Activated CD4-positive, alpha-beta T cell treated with anti-CD3 and anti-CD28 coated beads, Interleukin-2, amount 10 ng/mL, durations not matched to agents 7 days and 5 days (primary cell): ENCODE measurements at regions not wholly inside any gene's neighbourhood (a gene's known extent, or its start where the extent isn't known, plus 50 kb on each side); places are given as distances from the start of the nearest gene placed in this dataset.
A peak's percentile ranks its signal among the peaks of the same experiment; 100 is the strongest.
"Not testable (repeated sequence)": the region's sequence is repeated elsewhere in the genome, so short reads cannot be mapped to it uniquely, and the experiment has no call there.

Experiments
- CTCF ChIA-PET: fragments of 350-600 bp; sonication (Branson Sonifier 250); formaldehyde crosslinking; loops from one replicate; lab custom pipeline; 2021; ENCODE audit warnings: antibody characterized with exemption; lab: Charles Lee
- POLR2A ChIA-PET: fragments of 350-600 bp; sonication (Branson Sonifier 250); formaldehyde crosslinking; loops from one replicate; lab custom pipeline; 2021; ENCODE audit warnings: antibody characterized with exemption; lab: Charles Lee
- DNase-seq: peaks from one replicate; pipeline ENCODE4 v3.0.0-alpha.2; 2020
- H3K27ac Mint-ChIP-seq: one replicate; pipeline ENCODE4 v1.8.0; 2021; ENCODE audit warnings: mild to moderate bottlenecking, moderate library complexity, mixed read lengths
- H3K27me3 Mint-ChIP-seq: one replicate; pipeline ENCODE4 v1.8.0; 2021; ENCODE audit warnings: mixed read lengths
- H3K36me3 Mint-ChIP-seq: one replicate; pipeline ENCODE4 v1.8.0; 2021; ENCODE audit warnings: low read depth, mixed read lengths
- H3K4me1 Mint-ChIP-seq: one replicate; pipeline ENCODE4 v1.8.0; 2021; ENCODE audit warnings: mixed read lengths
- H3K4me3 Mint-ChIP-seq: one replicate; pipeline ENCODE4 v1.8.0; 2021; ENCODE audit warnings: mild to moderate bottlenecking, moderate library complexity, mixed read lengths
- H3K9me3 Mint-ChIP-seq: one replicate; pipeline ENCODE4 v1.8.0; 2021; ENCODE audit warnings: mixed read lengths

GRCh38 chrY:21760243-21760642 lies 134.1 kb downstream of the RBMY1D start:
- H3K4me1 Mint-ChIP-seq, CTCF ChIA-PET, H3K9me3 Mint-ChIP-seq, H3K27ac Mint-ChIP-seq, H3K27me3 Mint-ChIP-seq, POLR2A ChIA-PET, H3K4me3 Mint-ChIP-seq, DNase-seq, H3K36me3 Mint-ChIP-seq: not testable (repeated sequence)

DNA sequence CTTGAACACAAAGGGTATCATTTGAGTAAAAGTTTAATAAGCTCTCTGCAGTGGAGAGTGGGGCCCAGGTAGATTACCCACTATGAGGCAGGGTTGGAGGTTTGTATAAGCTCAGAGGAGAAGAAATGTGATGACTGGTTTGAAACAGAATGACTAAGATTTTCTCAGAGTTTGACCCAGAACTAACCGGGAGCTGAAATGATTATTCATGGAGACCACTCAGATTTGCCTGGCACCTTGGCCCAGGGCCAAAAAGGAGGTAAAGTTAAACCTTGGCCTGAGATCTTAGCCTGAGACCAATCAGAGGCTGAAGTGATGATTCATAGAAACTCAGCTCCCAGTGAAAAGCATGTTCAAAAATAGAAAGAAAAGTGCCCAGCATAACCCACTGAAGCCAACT lies 126.5 kb downstream of the RBMY1D start:
- H3K4me3 Mint-ChIP-seq, POLR2A ChIA-PET: not testable (repeated sequence)

GRCh38 chrY:21782174-21782860 lies 112.0 kb downstream of the RBMY1D start:
- H3K4me3 Mint-ChIP-seq, DNase-seq, H3K27me3 Mint-ChIP-seq, H3K27ac Mint-ChIP-seq, H3K9me3 Mint-ChIP-seq, CTCF ChIA-PET, H3K36me3 Mint-ChIP-seq, H3K4me1 Mint-ChIP-seq, POLR2A ChIA-PET: not testable (repeated sequence)

More for the DNA sequence above, 126.5 kb downstream of the RBMY1D start:
- H3K36me3 Mint-ChIP-seq, CTCF ChIA-PET, DNase-seq, H3K27ac Mint-ChIP-seq, H3K9me3 Mint-ChIP-seq, H3K27me3 Mint-ChIP-seq, H3K4me1 Mint-ChIP-seq: not testable (repeated sequence)

DNA sequence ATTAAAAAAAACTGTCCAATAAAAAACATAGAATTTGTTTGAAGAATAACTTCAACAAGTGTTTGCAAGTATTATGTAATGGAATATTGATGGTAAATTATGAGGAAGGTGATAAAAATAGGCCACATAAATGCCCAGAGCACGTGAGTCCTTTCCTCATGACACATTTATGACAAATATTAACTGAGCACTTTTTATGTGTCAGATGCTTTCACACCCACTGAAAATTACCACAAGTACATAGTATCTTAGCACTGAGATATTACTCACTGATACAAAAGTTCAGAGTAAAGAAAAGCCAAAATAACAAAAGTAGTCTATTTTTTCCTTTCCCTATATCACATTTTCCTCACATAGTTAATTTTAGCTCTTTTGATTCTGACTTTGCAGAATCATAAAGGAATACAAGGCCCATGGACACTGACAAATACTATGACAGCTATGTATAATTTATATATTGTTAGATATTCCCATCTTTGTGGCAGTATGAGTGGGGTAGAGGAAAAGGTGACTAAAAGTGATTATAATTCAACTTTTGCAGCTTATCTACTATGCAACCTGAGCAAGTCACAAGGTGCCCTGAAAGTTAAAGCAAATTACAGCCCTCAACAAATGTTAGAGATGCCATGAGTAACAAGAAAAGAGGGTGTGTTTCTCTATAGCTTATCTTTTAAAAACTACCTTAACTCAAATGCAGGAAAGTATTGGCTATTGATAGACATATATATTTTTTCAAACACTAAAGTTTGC lies 80.7 kb downstream of the RBMY1D start:
- Mint-ChIP-seq H3K27ac (no peak overlapping the region), H3K36me3 (no peaks in the 10 kb centered on the region), H3K27me3 (no peaks in the 10 kb centered on the region), H3K4me3 (no peak overlapping the region), H3K9me3 (no peaks in the 10 kb centered on the region), H3K4me1 (no peaks in the 10 kb centered on the region)
- CTCF ChIA-PET, result no interaction called here
- no peak for DNase-seq
- POLR2A ChIA-PET, result no interaction called here

DNA sequence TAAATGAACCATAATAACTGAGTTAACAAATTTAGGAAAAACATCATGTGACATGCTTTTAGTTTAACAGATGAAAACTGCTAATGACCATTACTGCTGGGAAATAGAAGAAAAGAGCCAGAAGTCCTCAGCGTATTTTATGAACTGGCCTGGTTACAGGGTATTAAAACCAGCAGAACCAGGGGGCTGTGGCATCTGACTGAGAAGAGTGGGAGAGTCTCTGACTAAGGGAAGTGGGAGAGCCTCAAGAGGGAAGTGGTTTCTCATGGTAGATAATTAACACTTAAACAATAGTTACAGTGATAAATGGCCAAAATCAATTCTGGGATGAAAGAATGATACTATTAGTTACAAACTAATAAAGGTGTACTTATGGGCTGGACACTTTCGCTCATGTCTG lies 79.8 kb downstream of the RBMY1D start:
- H3K4me3 Mint-ChIP-seq, result no peak overlapping the region
- H3K27ac Mint-ChIP-seq, result peak overlapping the region; percentile 19
- H3K9me3 Mint-ChIP-seq, result no peaks in the 10 kb centered on the region
- no peaks in the 10 kb centered on the region for H3K27me3 Mint-ChIP-seq
- H3K4me1 Mint-ChIP-seq, result no peaks in the 10 kb centered on the region
- POLR2A ChIA-PET, result no interaction called here
- CTCF ChIA-PET, result no interaction called here
- no peaks in the 10 kb centered on the region for H3K36me3 Mint-ChIP-seq
- DNase-seq, result no peak

DNA sequence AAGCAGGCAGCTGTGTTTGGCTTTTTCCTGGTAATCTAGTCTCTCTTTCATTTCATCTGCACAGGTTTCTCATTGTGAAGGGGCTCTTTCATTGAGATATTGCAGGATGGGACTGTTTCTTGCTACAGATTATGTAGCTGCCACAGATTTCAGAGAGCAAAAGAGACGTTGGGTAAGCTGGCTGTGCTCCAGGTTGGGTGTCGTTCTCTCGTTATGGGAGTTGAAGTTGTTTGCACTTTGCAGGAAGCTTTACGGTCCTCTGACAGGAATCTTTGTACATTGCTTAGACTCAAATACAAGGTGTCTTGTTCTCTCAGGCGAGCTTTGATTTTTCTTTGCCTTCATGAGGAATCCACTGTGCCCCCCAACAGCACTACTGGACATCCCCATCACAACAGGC lies 72.4 kb downstream of the RBMY1D start:
- H3K9me3 Mint-ChIP-seq, result no peaks in the 10 kb centered on the region
- POLR2A ChIA-PET, result no interaction called here
- DNase-seq, result no peak
- no peaks in the 10 kb centered on the region for H3K4me1 Mint-ChIP-seq
- no peaks in the 10 kb centered on the region for H3K27me3 Mint-ChIP-seq
- no peaks in the 10 kb centered on the region for H3K36me3 Mint-ChIP-seq
- H3K4me3 Mint-ChIP-seq, result no peak overlapping the region
- CTCF ChIA-PET, result no interaction called here
- no peak overlapping the region for H3K27ac Mint-ChIP-seq

- ChIA-PET POLR2A (no interaction called here), CTCF (no interaction called here)
- no peak for DNase-seq
- H3K27ac Mint-ChIP-seq, result no peak overlapping the region
- no peaks in the 10 kb centered on the region for H3K36me3 Mint-ChIP-seq
- H3K27me3 Mint-ChIP-seq, result no peaks in the 10 kb centered on the region
- H3K9me3 Mint-ChIP-seq, result no peaks in the 10 kb centered on the region
- H3K4me1 Mint-ChIP-seq, result no peaks in the 10 kb centered on the region
- H3K4me3 Mint-ChIP-seq, result no peak overlapping the region
These were observed 66.7 kb downstream of the RBMY1D start for GRCh38 chrY:21827593-21827992.
